ENCODE measurements at regions not wholly inside any gene's neighbourhood (a gene's known extent, or its start where the extent isn't known, plus 50 kb on each side); places are given as distances from the start of the nearest gene placed in this dataset.

DNA sequence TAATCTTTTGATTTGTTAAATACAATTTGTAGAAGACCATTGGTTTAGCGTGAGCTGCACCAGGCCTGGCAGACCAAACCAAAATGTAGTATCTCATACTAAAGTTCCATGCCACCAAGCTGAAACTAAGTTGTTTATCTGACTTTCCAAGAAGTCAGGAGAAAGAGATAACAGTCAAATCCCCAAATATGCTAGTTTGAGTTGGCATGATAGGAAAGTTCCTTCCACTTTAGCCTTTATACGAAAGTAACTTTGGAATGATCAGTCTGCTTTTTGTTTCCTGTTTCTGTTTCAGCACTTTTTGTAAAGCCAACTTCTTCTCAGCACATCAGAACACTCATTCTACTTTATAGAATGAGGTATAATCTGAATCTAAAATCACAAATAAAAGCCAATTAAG lies 449.2 kb downstream of the GRXCR1 start:
- H3K27me3 Mint-ChIP-seq: no peaks in the 10 kb centered on the region
- TF ChIP-seq, protein P1, sequence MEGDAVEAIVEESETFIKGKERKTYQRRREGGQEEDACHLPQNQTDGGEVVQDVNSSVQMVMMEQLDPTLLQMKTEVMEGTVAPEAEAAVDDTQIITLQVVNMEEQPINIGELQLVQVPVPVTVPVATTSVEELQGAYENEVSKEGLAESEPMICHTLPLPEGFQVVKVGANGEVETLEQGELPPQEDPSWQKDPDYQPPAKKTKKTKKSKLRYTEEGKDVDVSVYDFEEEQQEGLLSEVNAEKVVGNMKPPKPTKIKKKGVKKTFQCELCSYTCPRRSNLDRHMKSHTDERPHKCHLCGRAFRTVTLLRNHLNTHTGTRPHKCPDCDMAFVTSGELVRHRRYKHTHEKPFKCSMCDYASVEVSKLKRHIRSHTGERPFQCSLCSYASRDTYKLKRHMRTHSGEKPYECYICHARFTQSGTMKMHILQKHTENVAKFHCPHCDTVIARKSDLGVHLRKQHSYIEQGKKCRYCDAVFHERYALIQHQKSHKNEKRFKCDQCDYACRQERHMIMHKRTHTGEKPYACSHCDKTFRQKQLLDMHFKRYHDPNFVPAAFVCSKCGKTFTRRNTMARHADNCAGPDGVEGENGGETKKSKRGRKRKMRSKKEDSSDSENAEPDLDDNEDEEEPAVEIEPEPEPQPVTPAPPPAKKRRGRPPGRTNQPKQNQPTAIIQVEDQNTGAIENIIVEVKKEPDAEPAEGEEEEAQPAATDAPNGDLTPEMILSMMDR (conservative IDR thresholded peaks at IDR 0.05): no peak
- no peaks in the 10 kb centered on the region for H3K4me1 Mint-ChIP-seq (ENCODE audit: unreplicated experiment)
- no peaks in the 10 kb centered on the region for H3K9me3 Mint-ChIP-seq
- no peak overlapping the region for H3K27ac Mint-ChIP-seq
- no peak overlapping the region for H3K4me3 Mint-ChIP-seq
- H3K36me3 Mint-ChIP-seq: no peaks in the 10 kb centered on the region
- no peak for DNase-seq (ENCODE audit: extremely low spot score, unreplicated experiment)

DNA sequence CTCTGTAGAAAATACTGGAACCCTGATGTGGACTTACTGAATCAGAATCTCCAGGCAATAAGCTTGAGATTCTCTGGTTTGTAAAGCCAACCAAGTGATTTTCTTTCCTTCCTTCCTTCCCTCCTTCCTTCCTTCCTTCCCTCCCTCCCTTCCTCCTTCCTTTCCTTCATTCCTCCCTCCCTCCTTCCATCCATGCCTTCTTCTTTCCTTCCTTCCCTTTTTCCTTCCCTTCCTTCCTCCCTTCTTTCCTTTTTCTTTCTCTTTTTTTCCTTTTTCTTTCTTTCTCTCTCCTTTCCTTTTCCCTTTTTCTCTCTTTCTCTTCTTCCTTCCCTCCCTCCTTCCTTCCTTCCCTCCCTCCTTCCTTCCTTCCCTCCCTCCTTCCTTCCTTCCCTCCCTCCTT lies 450.8 kb downstream of the GRXCR1 start:
- Mint-ChIP-seq H3K4me3 (no peak overlapping the region), H3K27ac (no peak overlapping the region), H3K36me3 (no peaks in the 10 kb centered on the region), H3K4me1 (ENCODE audit: unreplicated experiment) (no peaks in the 10 kb centered on the region), H3K9me3 (no peaks in the 10 kb centered on the region), H3K27me3 (no peaks in the 10 kb centered on the region)
- DNase-seq (ENCODE audit: extremely low spot score, unreplicated experiment): no peak
- TF ChIP-seq, protein P1 (conservative IDR thresholded peaks at IDR 0.05): no peak

DNA sequence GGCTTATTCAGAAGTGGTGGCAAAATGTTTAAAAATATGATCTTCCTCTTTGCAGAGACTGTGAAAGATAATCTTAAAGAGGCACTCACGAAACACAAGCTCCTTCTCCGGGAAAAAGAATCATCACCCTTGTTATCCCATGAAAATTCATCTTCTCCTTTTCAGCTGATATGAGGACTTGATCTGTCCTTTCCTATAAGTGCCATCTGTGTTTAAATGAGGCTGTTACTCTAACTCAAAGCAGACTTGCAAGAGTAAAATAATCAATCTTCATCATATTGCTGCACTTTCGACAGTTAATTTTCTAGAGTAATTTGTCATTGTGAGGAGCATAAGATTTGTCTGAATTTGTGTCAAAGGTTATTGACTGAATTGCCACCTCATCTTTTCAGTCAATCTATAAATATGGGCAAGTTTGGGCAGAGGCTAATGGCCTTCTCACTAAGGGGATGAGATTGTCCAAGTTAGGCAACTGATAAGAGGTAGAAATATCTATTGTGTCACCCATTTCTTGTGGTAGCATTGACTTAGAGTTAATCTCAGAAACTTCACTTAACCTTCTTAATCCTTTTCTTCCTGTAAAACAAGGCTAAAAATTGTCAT lies 452.9 kb downstream of the GRXCR1 start:
- H3K36me3 Mint-ChIP-seq: no peaks in the 10 kb centered on the region
- no peak overlapping the region for H3K27ac Mint-ChIP-seq
- H3K27me3 Mint-ChIP-seq: no peaks in the 10 kb centered on the region
- no peaks in the 10 kb centered on the region for H3K4me1 Mint-ChIP-seq (ENCODE audit: unreplicated experiment)
- no peak overlapping the region for H3K4me3 Mint-ChIP-seq
- TF ChIP-seq, protein P1 (conservative IDR thresholded peaks at IDR 0.05): no peak
- no peak for DNase-seq (ENCODE audit: extremely low spot score, unreplicated experiment)
- H3K9me3 Mint-ChIP-seq: no peaks in the 10 kb centered on the region

DNA sequence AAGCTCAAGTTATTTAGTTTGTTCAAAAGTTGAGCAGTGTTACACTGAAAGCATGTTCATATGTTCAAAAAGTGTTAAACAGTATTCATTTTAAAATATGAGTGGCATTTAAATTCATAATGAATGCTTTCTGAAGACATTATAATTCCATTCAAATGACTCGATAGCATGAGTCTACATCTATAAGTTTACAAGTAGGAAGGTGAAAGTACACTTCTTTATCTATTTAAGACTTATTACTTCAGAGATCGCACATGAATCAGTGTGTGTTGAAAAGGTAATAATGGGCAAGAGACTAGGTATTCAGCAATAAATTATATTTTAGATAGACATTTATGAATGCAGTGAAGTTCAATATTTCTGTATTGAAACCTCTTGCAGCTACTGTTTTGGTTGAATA lies 456.1 kb downstream of the GRXCR1 start:
- no peak for DNase-seq (ENCODE audit: extremely low spot score, unreplicated experiment)
- H3K4me3 Mint-ChIP-seq: no peak overlapping the region
- no peak overlapping the region for H3K27ac Mint-ChIP-seq
- TF ChIP-seq, protein P1 (conservative IDR thresholded peaks at IDR 0.05): no peak
- H3K27me3 Mint-ChIP-seq: no peaks in the 10 kb centered on the region
- H3K4me1 Mint-ChIP-seq (ENCODE audit: unreplicated experiment): no peaks in the 10 kb centered on the region
- no peaks in the 10 kb centered on the region for H3K36me3 Mint-ChIP-seq
- H3K9me3 Mint-ChIP-seq: no peaks in the 10 kb centered on the region

DNA sequence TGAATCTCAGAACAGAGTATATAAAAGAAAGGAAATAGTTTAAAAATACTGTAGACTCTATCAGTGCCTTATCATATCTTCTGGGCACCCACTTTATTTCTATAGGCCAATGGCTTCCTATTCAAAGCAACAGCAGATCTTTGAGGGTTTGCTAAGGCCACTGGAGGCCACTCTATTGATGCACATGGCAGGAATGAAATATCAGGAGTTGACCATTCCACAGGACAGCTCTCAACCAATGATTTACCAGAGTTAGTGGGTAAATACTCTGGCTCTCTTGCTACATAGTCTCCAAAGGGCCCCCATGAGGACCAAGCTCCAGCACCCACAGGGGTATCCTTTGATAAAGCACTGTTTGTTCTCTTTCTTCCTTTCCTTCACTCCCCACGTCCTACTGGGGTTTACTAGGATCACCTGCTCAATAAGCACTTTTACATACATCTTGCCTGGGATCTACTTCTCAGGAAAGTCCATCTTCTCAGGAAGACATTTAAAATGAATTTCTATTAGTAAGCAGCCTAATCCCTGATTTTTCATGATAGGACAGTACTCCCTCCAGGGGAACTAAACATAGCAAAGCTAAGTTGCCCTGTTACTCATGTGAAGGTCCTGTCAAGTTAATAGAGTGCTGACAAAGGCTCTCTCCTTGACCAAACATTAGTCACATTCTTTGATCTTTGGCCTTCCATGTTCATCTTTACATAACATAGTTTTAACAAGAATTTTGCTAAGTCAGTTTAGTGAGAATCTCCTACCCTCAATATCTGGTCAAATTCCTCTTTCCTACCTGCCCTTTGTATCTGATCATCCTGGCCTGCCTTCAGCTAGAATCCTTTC lies 459.7 kb downstream of the GRXCR1 start:
- Mint-ChIP-seq H3K36me3 (no peaks in the 10 kb centered on the region), H3K4me3 (no peak overlapping the region), H3K27me3 (peaks cover 3% of the 10 kb centered on the region), H3K4me1 (ENCODE audit: unreplicated experiment) (no peaks in the 10 kb centered on the region), H3K9me3 (no peaks in the 10 kb centered on the region), H3K27ac (no peak overlapping the region)
- TF ChIP-seq, protein P1 (conservative IDR thresholded peaks at IDR 0.05): no peak
- no peak for DNase-seq (ENCODE audit: extremely low spot score, unreplicated experiment)
